PC-3 (cell line): ENCODE measurements at regions not wholly inside any gene's neighbourhood (a gene's known extent, or its start where the extent isn't known, plus 50 kb on each side); places are given as distances from the start of the nearest gene placed in this dataset.

ENCODE experiments used
- ATAC-seq: fragments of 200-7000 bp; cut with Tn5 transposase; 2 replicates; pipeline ENCODE4 v1.9.1; 2020; ENCODE audit warnings: mild to moderate bottlenecking, moderate library complexity
- BruUV-seq: library from RNA; stranded (reverse); fragments of 400-500 nt; replicated peaks from 2 replicates; lab custom pipeline; 2021; lab: Mats Ljungman, UMichigan
- CTCF ChIA-PET: fragments of 300-600 bp; sonication (Branson Sonifier 250); formaldehyde crosslinking; loops from one replicate; lab custom pipeline; 2022; ENCODE audit warnings: antibody characterized with exemption; lab: Charles Lee
- POLR2A ChIA-PET: fragments of 300-600 bp; sonication (Branson Sonifier 250); formaldehyde crosslinking; loops from one replicate; lab custom pipeline; 2022; ENCODE audit warnings: antibody characterized with exemption; ENCODE audit not compliant: unreplicated experiment; lab: Charles Lee
- DNase-seq: peaks from one replicate; pipeline ENCODE4 v3.0.0-alpha.2; 2015
- H2AFZ ChIP-seq: fragments of 300-600 bp; sonication (generic); 2 replicates; pipeline ENCODE4 v1.6.0; 2016; ENCODE audit warnings: antibody characterized with exemption, low read length
- H3F3A ChIP-seq: fragments of 300-600 bp; sonication (generic); one replicate; pipeline ENCODE4 v1.6.0; 2017; ENCODE audit warnings: antibody characterized with exemption, low read length, control low read depth, mild to moderate bottlenecking; ENCODE audit not compliant: unreplicated experiment
- H3K27ac ChIP-seq: fragments of 300-600 bp; sonication (generic); 2 replicates; pipeline ENCODE4 v1.5.1; 2016; ENCODE audit warnings: mild to moderate bottlenecking, low read length
- H3K27me3 ChIP-seq: fragments of 300-600 bp; sonication (generic); 2 replicates; pipeline ENCODE4 v1.6.1; 2016; ENCODE audit warnings: low read length, mixed read lengths
- H3K36me3 ChIP-seq: fragments of 300-600 bp; sonication (generic); 2 replicates; pipeline ENCODE4 v1.6.1; 2016; ENCODE audit warnings: low read depth, mixed run types, low read length, mixed read lengths
- H3K4me1 ChIP-seq: fragments of 300-600 bp; sonication (generic); 2 replicates; pipeline ENCODE4 v1.5.1; 2016; ENCODE audit warnings: low read length; ENCODE audit not compliant: insufficient read depth
- H3K4me2 ChIP-seq: fragments of 300-600 bp; sonication (generic); 2 replicates; pipeline ENCODE4 v1.6.0; 2016; ENCODE audit warnings: low read length
- H3K4me3 ChIP-seq: fragments of 300-600 bp; sonication (generic); 2 replicates; pipeline ENCODE4 v1.5.1; 2016; ENCODE audit warnings: mild to moderate bottlenecking, low read length, mixed read lengths
- H3K79me2 ChIP-seq: fragments of 300-600 bp; sonication (generic); 2 replicates; pipeline ENCODE4 v1.6.1; 2017; ENCODE audit warnings: low read length, mixed read lengths
- H3K9ac ChIP-seq: fragments of 300-600 bp; sonication (generic); 2 replicates; pipeline ENCODE4 v1.6.0; 2016; ENCODE audit warnings: mild to moderate bottlenecking, low read length
- H3K9me2 ChIP-seq: fragments of 300-600 bp; sonication (generic); replicated peaks from 2 replicates; pipeline ENCODE4 v1.6.1; 2016; ENCODE audit warnings: mixed run types, low read length, mixed read lengths
- H3K9me3 ChIP-seq: fragments of 300-600 bp; sonication (generic); 2 replicates; pipeline ENCODE4 v1.6.1; 2016; ENCODE audit warnings: low read length, mixed read lengths
- H4K20me1 ChIP-seq: fragments of 300-600 bp; sonication (generic); 2 replicates; pipeline ENCODE4 v1.6.1; 2016; ENCODE audit warnings: low read length, mixed read lengths
- CTCF ChIP-seq: fragments of 300-600 bp; sonication (generic); conservative IDR thresholded peaks from 2 replicates; pipeline ENCODE4 v1.5.1; 2017; ENCODE audit warnings: antibody characterized with exemption, low read depth, mild to moderate bottlenecking, low read length
- EZH2 ChIP-seq: fragments of 300-600 bp; sonication (generic); IDR thresholded peaks from one replicate; pipeline ENCODE4 v1.6.1; 2017; ENCODE audit warnings: antibody characterized with exemption, mild to moderate bottlenecking, low read length; ENCODE audit not compliant: unreplicated experiment
- EZH2phosphoT487 ChIP-seq: fragments of 300-600 bp; sonication (generic); IDR thresholded peaks from 2 replicates; pipeline ENCODE4 v1.6.1; 2018; ENCODE audit warnings: mild to moderate bottlenecking, antibody characterized with exemption, low read length, borderline replicate concordance
- intact Hi-C: fragments of 100-400 bp; cut with micrococcal nuclease; formaldehyde crosslinking; loops from 2 replicates; pipeline ENCODE4 v1.9.0; 2023

GRCh38 chr15:87483468-87483867 is 773.1 kb downstream of the NTRK3 start:
- no peak for TF ChIP-seq CTCF
- TF ChIP-seq EZH2, result no peak
- no peak for TF ChIP-seq EZH2phosphoT487

GRCh38 chr15:87481126-87481525 is 775.4 kb downstream of the NTRK3 start:
- no peaks in the 10 kb centered on the region for H3K36me3 ChIP-seq
- no peaks in the 10 kb centered on the region for H3K9me2 ChIP-seq
- ChIA-PET CTCF (no interaction called here), POLR2A (no interaction called here)
- ATAC-seq, result no peak
- H2AFZ ChIP-seq, result no peak overlapping the region
- H3K4me2 ChIP-seq, result no peak overlapping the region
- no peaks in the 10 kb centered on the region for H3K79me2 ChIP-seq
- H3K27me3 ChIP-seq, result no peaks in the 10 kb centered on the region
- H3K9ac ChIP-seq, result no peak overlapping the region
- no peaks in the 10 kb centered on the region; the same call in 1 of the 2 replicates for H3K4me1 ChIP-seq
- H3K9me3 ChIP-seq, result no peaks in the 10 kb centered on the region
- DNase-seq, result no peak
- TF ChIP-seq CTCF (no peak), EZH2phosphoT487 (no peak), EZH2 (no peak)
- BruUV-seq, result no TSS peak
- intact Hi-C loops, result no loop called here
- H3K27ac ChIP-seq, result no peak overlapping the region
- no peaks in the 10 kb centered on the region for H3F3A ChIP-seq
- H3K4me3 ChIP-seq, result no peak overlapping the region
- H4K20me1 ChIP-seq, result no peaks in the 10 kb centered on the region

More at GRCh38 chr15:87483468-87483867, 773.1 kb downstream of the NTRK3 start:
- no peak overlapping the region for H2AFZ ChIP-seq
- ChIA-PET CTCF (no interaction called here), POLR2A (no interaction called here)
- no TSS peak for BruUV-seq
- H3K9me2 ChIP-seq, result no peaks in the 10 kb centered on the region
- H4K20me1 ChIP-seq, result no peaks in the 10 kb centered on the region
- no peak overlapping the region for H3K9ac ChIP-seq
- H3K36me3 ChIP-seq, result no peaks in the 10 kb centered on the region
- H3K9me3 ChIP-seq, result no peaks in the 10 kb centered on the region
- H3K27me3 ChIP-seq, result no peaks in the 10 kb centered on the region
- H3K4me3 ChIP-seq, result no peak overlapping the region
- no peaks in the 10 kb centered on the region for H3K79me2 ChIP-seq
- intact Hi-C loops, result no loop called here
- no peaks in the 10 kb centered on the region for H3F3A ChIP-seq
- H3K27ac ChIP-seq, result no peak overlapping the region
- no peak for ATAC-seq
- H3K4me1 ChIP-seq, result no peaks in the 10 kb centered on the region
- DNase-seq, result no peak
- H3K4me2 ChIP-seq, result no peak overlapping the region

- Histone ChIP-seq H3K4me2 (0 out of 2 replicates have a peak overlapping the region, but pooled peaks have one; percentile 52), H3K9ac (no peak overlapping the region), H4K20me1 (no peaks in the 10 kb centered on the region), H3F3A (no peaks in the 10 kb centered on the region), H3K9me2 (no peaks in the 10 kb centered on the region), H3K4me3 (no peak overlapping the region), H3K36me3 (no peaks in the 10 kb centered on the region), H3K79me2 (no peaks in the 10 kb centered on the region), H3K4me1 (no peaks in the 10 kb centered on the region; the same call in 1 of the 2 replicates), H3K27ac (no peak overlapping the region), H3K27me3 (no peaks in the 10 kb centered on the region), H2AFZ (no peak overlapping the region), H3K9me3 (no peaks in the 10 kb centered on the region)
- ChIA-PET POLR2A (no interaction called here), CTCF (no interaction called here)
- no peak for TF ChIP-seq EZH2phosphoT487
- TF ChIP-seq CTCF, result no peak
- TF ChIP-seq EZH2, result no peak
- no TSS peak for BruUV-seq
- DNase-seq (no peak), ATAC-seq (no peak)
- intact Hi-C loops, result no loop called here
Measured at GRCh38 chr15:87478687-87479072, 777.9 kb downstream of the NTRK3 start.
